Prostate gland (tissue), 2 donors: ENCODE measurements at regions not wholly inside any gene's neighbourhood (a gene's known extent, or its start where the extent isn't known, plus 50 kb on each side); places are given as distances from the start of the nearest gene placed in this dataset.

Experiments
- CTCF ChIP-seq, 4 experiments: fragments of 200-600 bp in 2 of 4; fragments of 450-650 bp in 2 of 4; sonication (generic) in 2 of 4; IDR thresholded peaks; 1 replicate in 3 of 4; 2 replicates in 1 of 4; pipeline ENCODE4 v1.5.1; 2016 to 2019; ENCODE audit warnings: antibody characterized with exemption in 4 of 4, mild to moderate bottlenecking in 2 of 4, moderate library complexity in 2 of 4
- POLR2A ChIP-seq: fragments of 450-650 bp; IDR thresholded peaks from one replicate; pipeline ENCODE4 v1.6.1; 2016; ENCODE audit warnings: antibody characterized with exemption, mild to moderate bottlenecking
- POLR2AphosphoS5 ChIP-seq: sonication (generic); formaldehyde crosslinking; IDR thresholded peaks from one replicate; pipeline ENCODE4 v1.6.1; 2017; ENCODE audit warnings: antibody characterized with exemption

- TF ChIP-seq CTCF (IDR thresholded peaks at IDR 0.05) (no peak), POLR2A (no peak), POLR2AphosphoS5 (no peak)
These were observed 402.5 kb downstream of the RFPL4B start for GRCh38 chr6:112749673-112750072.
